Astrocyte (in vitro differentiated cells and primary cell): ENCODE measurements at regions not wholly inside any gene's neighbourhood (a gene's known extent, or its start where the extent isn't known, plus 50 kb on each side); places are given as distances from the start of the nearest gene placed in this dataset.

ENCODE experiments used
- DNase-seq: peaks from one replicate; pipeline ENCODE4 v3.0.0-alpha.2; 2010; ENCODE audit warnings: low read depth
- FAIRE-seq: peaks from 2 replicates; lab custom pipeline; 2011; peaks lifted over from hg19 to GRCh38; lab: Jason Lieb, UNC
- H2AFZ ChIP-seq: 2 replicates; pipeline ENCODE4 v1.6.0; 2012; ENCODE audit warnings: low read depth, low read length, inconsistent platforms
- H3K27ac ChIP-seq: 2 replicates; pipeline ENCODE4 v1.5.1; 2011; ENCODE audit warnings: low read depth, low read length, inconsistent platforms
- H3K27me3 ChIP-seq: 2 replicates; pipeline ENCODE4 v1.6.0; 2011; ENCODE audit warnings: low read length, inconsistent platforms; ENCODE audit not compliant: insufficient read depth
- H3K36me3 ChIP-seq: 2 replicates; pipeline ENCODE4 v1.5.1; 2011; ENCODE audit warnings: low read length, inconsistent platforms; ENCODE audit not compliant: insufficient read depth
- H3K4me1 ChIP-seq: 2 replicates; pipeline ENCODE4 v1.5.1; 2011; ENCODE audit warnings: low read length, inconsistent platforms; ENCODE audit not compliant: insufficient read depth
- H3K4me2 ChIP-seq: 2 replicates; pipeline ENCODE4 v1.6.0; 2012; ENCODE audit warnings: low read length, inconsistent platforms
- H3K4me3 ChIP-seq: 2 replicates; pipeline ENCODE4 v1.5.1; 2011; ENCODE audit warnings: low read depth, mild to moderate bottlenecking, low read length, inconsistent platforms; ENCODE audit not compliant: insufficient read depth
- H3K79me2 ChIP-seq: 2 replicates; pipeline ENCODE4 v1.6.0; 2012; ENCODE audit warnings: mild to moderate bottlenecking, low read length, inconsistent platforms; ENCODE audit not compliant: insufficient read depth
- H3K9ac ChIP-seq: 2 replicates; pipeline ENCODE4 v1.6.0; 2012; ENCODE audit warnings: mild to moderate bottlenecking, low read length, inconsistent platforms
- H3K9me3 ChIP-seq: 2 replicates; pipeline ENCODE4 v1.5.1; 2012; ENCODE audit warnings: low read depth, mild to moderate bottlenecking, low read length, inconsistent platforms; ENCODE audit not compliant: insufficient read depth
- H4K20me1 ChIP-seq: 2 replicates; pipeline ENCODE4 v1.6.0; 2012; ENCODE audit warnings: low read length, inconsistent platforms; ENCODE audit not compliant: insufficient read depth
- H3K27ac Mint-ChIP-seq: one replicate; pipeline ENCODE4 v1.8.0; 2021; ENCODE audit warnings: mild to moderate bottlenecking, mixed read lengths; ENCODE audit not compliant: unreplicated experiment
- H3K27me3 Mint-ChIP-seq: one replicate; pipeline ENCODE4 v1.8.0; 2021; ENCODE audit warnings: low read depth, mixed read lengths; ENCODE audit not compliant: unreplicated experiment
- H3K36me3 Mint-ChIP-seq: one replicate; pipeline ENCODE4 v1.8.0; 2021; ENCODE audit warnings: low read depth, mixed read lengths; ENCODE audit not compliant: unreplicated experiment
- H3K4me1 Mint-ChIP-seq: one replicate; pipeline ENCODE4 v1.8.0; 2021; ENCODE audit warnings: low read depth, mixed read lengths; ENCODE audit not compliant: unreplicated experiment
- H3K4me3 Mint-ChIP-seq: one replicate; pipeline ENCODE4 v1.8.0; 2021; ENCODE audit warnings: mild to moderate bottlenecking, moderate library complexity, mixed read lengths; ENCODE audit not compliant: unreplicated experiment
- H3K9me3 Mint-ChIP-seq: one replicate; pipeline ENCODE4 v1.8.0; 2021; ENCODE audit warnings: mild to moderate bottlenecking, mixed read lengths; ENCODE audit not compliant: unreplicated experiment
- EZH2 ChIP-seq: IDR thresholded peaks from 2 replicates; pipeline ENCODE4 v1.6.1; 2012; ENCODE audit warnings: mild to moderate bottlenecking, low read length, inconsistent platforms; ENCODE audit not compliant: insufficient read depth
- TF ChIP-seq, protein P1 (sequence below): IDR thresholded peaks from 2 replicates; pipeline ENCODE4 v1.5.1; 2011; ENCODE audit warnings: low read depth, mild to moderate bottlenecking, inconsistent platforms, low read length, moderate library complexity; ENCODE audit not compliant: insufficient read depth

DNA sequence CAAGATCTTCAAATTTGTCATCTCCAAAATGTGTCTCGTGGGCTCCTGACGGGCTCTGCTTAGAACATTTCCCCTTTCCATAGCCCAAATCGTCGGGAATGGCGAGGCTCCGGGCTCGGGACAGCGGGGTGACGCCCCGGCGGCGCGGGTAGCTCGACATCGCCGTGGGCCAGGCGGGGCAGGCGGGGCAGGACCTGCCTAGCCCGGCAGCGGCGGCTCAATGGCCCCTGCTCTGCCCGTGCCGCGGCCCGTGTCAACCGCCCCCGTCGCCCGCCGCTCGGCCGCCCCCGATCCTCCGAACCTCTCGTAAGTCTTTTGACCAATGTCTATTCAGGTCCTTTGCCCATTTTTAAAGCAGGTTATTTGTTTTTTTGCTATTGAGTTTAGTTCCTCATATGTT is 111.2 kb downstream of the PMAIP1 start:
- Mint-ChIP-seq H3K9me3 (no peaks in the 10 kb centered on the region), H3K27me3 (no peaks in the 10 kb centered on the region), H3K4me1 (no peaks in the 10 kb centered on the region), H3K27ac (no peak overlapping the region), H3K36me3 (peaks cover 2% of the 10 kb centered on the region), H3K4me3 (no peak overlapping the region)
- H3K4me3 ChIP-seq: no peak overlapping the region
- no peaks in the 10 kb centered on the region for H3K36me3 ChIP-seq
- no peaks in the 10 kb centered on the region for H4K20me1 ChIP-seq
- H3K27ac ChIP-seq: no peak overlapping the region
- FAIRE-seq (no peak), DNase-seq (no peak)
- no peak overlapping the region for H3K9ac ChIP-seq
- TF ChIP-seq, protein P1, sequence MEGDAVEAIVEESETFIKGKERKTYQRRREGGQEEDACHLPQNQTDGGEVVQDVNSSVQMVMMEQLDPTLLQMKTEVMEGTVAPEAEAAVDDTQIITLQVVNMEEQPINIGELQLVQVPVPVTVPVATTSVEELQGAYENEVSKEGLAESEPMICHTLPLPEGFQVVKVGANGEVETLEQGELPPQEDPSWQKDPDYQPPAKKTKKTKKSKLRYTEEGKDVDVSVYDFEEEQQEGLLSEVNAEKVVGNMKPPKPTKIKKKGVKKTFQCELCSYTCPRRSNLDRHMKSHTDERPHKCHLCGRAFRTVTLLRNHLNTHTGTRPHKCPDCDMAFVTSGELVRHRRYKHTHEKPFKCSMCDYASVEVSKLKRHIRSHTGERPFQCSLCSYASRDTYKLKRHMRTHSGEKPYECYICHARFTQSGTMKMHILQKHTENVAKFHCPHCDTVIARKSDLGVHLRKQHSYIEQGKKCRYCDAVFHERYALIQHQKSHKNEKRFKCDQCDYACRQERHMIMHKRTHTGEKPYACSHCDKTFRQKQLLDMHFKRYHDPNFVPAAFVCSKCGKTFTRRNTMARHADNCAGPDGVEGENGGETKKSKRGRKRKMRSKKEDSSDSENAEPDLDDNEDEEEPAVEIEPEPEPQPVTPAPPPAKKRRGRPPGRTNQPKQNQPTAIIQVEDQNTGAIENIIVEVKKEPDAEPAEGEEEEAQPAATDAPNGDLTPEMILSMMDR: no peak
- TF ChIP-seq EZH2: no peak
- no peak overlapping the region for H2AFZ ChIP-seq
- H3K4me1 ChIP-seq: no peaks in the 10 kb centered on the region
- H3K79me2 ChIP-seq: no peaks in the 10 kb centered on the region
- H3K4me2 ChIP-seq: no peak overlapping the region
- H3K9me3 ChIP-seq: no peaks in the 10 kb centered on the region
- H3K27me3 ChIP-seq: no peaks in the 10 kb centered on the region

- no peaks in the 10 kb centered on the region for H3K79me2 ChIP-seq
- H3K27me3 Mint-ChIP-seq: no peaks in the 10 kb centered on the region
- no peaks in the 10 kb centered on the region for H3K36me3 ChIP-seq
- no peaks in the 10 kb centered on the region for H3K4me1 ChIP-seq
- H3K9me3 ChIP-seq: no peaks in the 10 kb centered on the region
- FAIRE-seq (no peak), DNase-seq (no peak)
- H3K36me3 Mint-ChIP-seq: peaks cover 2% of the 10 kb centered on the region
- H3K27ac ChIP-seq: no peak overlapping the region
- no peaks in the 10 kb centered on the region for H3K4me1 Mint-ChIP-seq
- no peaks in the 10 kb centered on the region for H4K20me1 ChIP-seq
- no peak overlapping the region for H3K4me2 ChIP-seq
- no peak overlapping the region for H3K9ac ChIP-seq
- H3K27ac Mint-ChIP-seq: no peak overlapping the region
- TF ChIP-seq, protein P1: no peak
- no peak for TF ChIP-seq EZH2
- no peak overlapping the region for H3K4me3 ChIP-seq
- H2AFZ ChIP-seq: no peak overlapping the region
- no peak overlapping the region for H3K4me3 Mint-ChIP-seq
- H3K9me3 Mint-ChIP-seq: no peaks in the 10 kb centered on the region
- no peaks in the 10 kb centered on the region for H3K27me3 ChIP-seq
Observed at GRCh38 chr18:60010513-60010912, 110.7 kb downstream of the PMAIP1 start.

DNA sequence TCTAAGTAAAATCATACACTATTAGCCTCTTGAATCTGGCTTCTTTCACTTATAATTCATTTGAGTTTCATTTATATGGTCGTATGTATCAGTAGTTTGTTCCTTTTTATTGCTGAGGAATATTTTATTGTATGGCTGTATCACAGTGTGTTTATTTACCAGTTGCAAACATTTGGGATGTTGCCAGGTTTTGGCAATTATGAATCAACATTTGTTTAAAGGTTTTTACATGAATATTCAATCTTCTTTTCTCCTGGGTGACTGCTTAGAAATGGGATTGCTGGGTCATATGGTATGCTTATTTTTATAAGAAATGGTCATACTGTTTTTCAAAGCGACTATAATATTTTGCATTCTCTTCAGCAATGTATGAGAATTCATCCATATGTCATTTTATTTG is 107.9 kb downstream of the PMAIP1 start:
- no peaks in the 10 kb centered on the region for H3K27me3 ChIP-seq
- no peak overlapping the region for H3K4me2 ChIP-seq
- FAIRE-seq: no peak
- Mint-ChIP-seq H3K9me3 (no peaks in the 10 kb centered on the region), H3K4me1 (no peaks in the 10 kb centered on the region), H3K27me3 (no peaks in the 10 kb centered on the region), H3K4me3 (no peak overlapping the region), H3K27ac (no peak overlapping the region), H3K36me3 (peaks cover 2% of the 10 kb centered on the region)
- H2AFZ ChIP-seq: no peak overlapping the region
- no peaks in the 10 kb centered on the region for H3K36me3 ChIP-seq
- H3K4me3 ChIP-seq: no peak overlapping the region
- H3K27ac ChIP-seq: no peak overlapping the region
- H3K4me1 ChIP-seq: no peaks in the 10 kb centered on the region
- no peaks in the 10 kb centered on the region for H4K20me1 ChIP-seq
- DNase-seq: no peak
- TF ChIP-seq EZH2: no peak
- TF ChIP-seq, protein P1: no peak
- H3K9me3 ChIP-seq: no peaks in the 10 kb centered on the region
- no peaks in the 10 kb centered on the region for H3K79me2 ChIP-seq
- no peak overlapping the region for H3K9ac ChIP-seq
